DMS79 (cell line): ENCODE measurements at regions not wholly inside any gene's neighbourhood (a gene's known extent, or its start where the extent isn't known, plus 50 kb on each side); places are given as distances from the start of the nearest gene placed in this dataset.
"Not testable (repeated sequence)": the region's sequence is repeated elsewhere in the genome, so short reads cannot be mapped to it uniquely, and the experiment has no call there.

Experiments
- DNase-seq: peaks from one replicate; lab custom pipeline; 2025; lab: John Stamatoyannopoulos, UW

DNA sequence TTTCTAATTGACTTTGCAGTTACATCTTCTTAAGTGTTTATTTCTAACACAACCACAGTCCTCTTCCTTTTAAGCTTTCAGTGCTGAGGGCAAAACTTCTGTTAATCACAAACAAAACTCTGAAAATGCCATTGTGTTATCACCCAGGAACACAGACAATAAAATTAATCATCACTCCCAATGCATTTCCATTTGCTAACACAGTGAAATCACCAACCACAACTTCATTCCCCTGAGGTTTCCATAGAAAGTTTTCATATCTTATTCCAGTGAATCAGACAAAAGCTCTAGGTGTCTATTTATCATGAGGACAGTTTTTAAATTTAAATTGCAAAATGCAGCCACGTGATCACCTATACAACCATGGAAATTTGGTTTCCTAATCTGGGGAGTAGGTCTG is 516.2 kb upstream of the TSPY4 start:
- DNase-seq: no peak

GRCh38 chrY:8852278-8852677 is 485.0 kb upstream of the TSPY4 start:
- no peak for DNase-seq

- DNase-seq: no peak
Observed at GRCh38 chrY:8888371-8888770, 448.9 kb upstream of the TSPY4 start.

DNA sequence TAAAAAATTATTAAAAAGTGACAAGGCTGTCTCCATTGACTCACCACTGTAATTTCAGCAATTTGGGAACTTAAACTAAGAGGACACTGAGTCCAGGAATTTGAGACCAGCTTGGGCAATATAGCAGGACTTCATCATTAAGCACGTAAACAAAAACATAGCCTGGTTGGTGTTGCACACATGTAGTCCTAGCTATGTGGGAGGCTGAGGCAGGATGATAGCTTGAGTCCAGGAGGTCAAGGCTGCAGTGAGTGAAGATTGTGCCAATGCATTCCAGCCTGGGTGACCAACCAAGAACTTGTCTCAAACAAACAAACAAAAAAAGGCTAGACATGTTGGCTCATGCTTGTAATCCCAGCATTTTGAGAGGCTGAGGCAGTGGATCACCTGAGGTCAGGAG is 439.4 kb upstream of the TSPY4 start:
- DNase-seq: no peak

DNA sequence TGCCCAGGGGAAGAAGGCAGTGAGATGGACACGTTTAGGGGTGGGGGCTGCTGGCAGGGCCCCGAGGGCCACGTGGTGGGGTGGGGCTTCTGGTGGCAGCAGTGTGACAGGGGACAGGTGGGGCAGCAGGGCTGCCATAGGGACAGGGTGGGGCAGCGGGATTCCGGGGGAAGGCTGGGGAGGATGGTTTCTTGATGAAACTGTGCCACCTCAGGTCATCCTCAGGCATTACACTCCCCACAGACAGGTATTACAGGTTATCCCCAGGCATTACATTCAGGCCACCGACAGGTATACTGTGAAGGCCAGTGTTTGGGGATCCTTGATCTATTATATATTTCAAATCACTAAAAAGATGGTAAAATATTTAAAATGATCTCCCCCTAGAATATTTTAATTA is 432.1 kb upstream of the TSPY4 start:
- DNase-seq: no peak

DNA sequence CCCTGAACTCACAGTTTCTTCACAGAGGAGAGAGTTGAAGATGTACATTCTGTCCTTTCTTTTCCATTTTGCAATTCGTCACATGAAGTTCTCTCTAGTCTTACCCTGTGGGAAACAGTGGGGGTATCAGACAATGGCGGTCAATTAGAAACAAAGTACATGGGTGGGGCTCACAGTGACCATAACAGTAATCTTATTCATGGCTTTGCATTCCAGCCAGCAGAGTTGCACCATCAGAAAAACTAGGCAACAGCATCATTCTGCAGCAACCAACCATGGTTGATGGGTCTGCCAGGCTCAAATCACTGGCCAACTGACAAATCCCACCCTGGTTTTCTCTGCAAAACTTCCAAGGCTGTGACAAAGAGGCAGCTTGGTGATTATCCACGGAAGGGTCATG is 414.7 kb upstream of the TSPY4 start:
- not testable (repeated sequence) for DNase-seq
